ENCODE measurements at regions not wholly inside any gene's neighbourhood (a gene's known extent, or its start where the extent isn't known, plus 50 kb on each side); places are given as distances from the start of the nearest gene placed in this dataset.

GRCh38 chr10:36141856-36142560 lies 499.9 kb upstream of the FZD8 start:
- no peak overlapping the region for H2AFZ ChIP-seq (ENCODE audit: control insufficient read depth, low read depth, low read length)
- TF ChIP-seq RCOR1 (conservative IDR thresholded peaks at IDR 0.05; ENCODE audit: low read depth, low read length) (no peak), CUX1 (IDR thresholded peaks at IDR 0.05; ENCODE audit: insufficient replicate concordance, low read depth, low read length) (no peak), SUZ12 (IDR thresholded peaks at IDR 0.05; ENCODE audit: unreplicated experiment) (no peak), ZNF384 (IDR thresholded peaks at IDR 0.05; ENCODE audit: borderline replicate concordance, low read depth, low read length) (no peak)
- SMC1A ChIA-PET (ENCODE audit: uncharacterized antibody, unreplicated experiment) = no interaction called here
- H3K4me2 ChIP-seq (ENCODE audit: control insufficient read depth, insufficient read depth) = no peak overlapping the region
- H3K27me3 ChIP-seq (replicated peaks in 1 of 2; ENCODE audit: control insufficient read depth in 2 of 2, insufficient read depth in 2 of 2, low read length in 1 of 2) = no peaks in the 10 kb centered on the region
- no peak overlapping the region for H3K4me3 ChIP-seq
- no peaks in the 10 kb centered on the region for H3K36me3 ChIP-seq (ENCODE audit: control insufficient read depth in 2 of 2, insufficient read depth in 2 of 2, low read length in 1 of 2)
- no peak overlapping the region for H3K9ac ChIP-seq (ENCODE audit: control insufficient read depth, insufficient read depth, low read length)
- H3K9me3 ChIP-seq (replicated peaks; ENCODE audit: control insufficient read depth, insufficient read depth, low read length) = no peaks in the 10 kb centered on the region
- intact Hi-C loops (cut with micrococcal nuclease; ENCODE audit: unreplicated experiment) = no loop called here
- RAD21 ChIA-PET (ENCODE audit: unreplicated experiment) = no interaction called here
- no peaks in the 10 kb centered on the region for H3K79me2 ChIP-seq (ENCODE audit: control insufficient read depth, insufficient read depth, low read length)
- no TSS peak for BruUV-seq (replicated peaks)
- H4K20me1 ChIP-seq (ENCODE audit: control insufficient read depth, insufficient read depth) = no peaks in the 10 kb centered on the region
- H3K4me1 ChIP-seq (ENCODE audit: control insufficient read depth, insufficient read depth, low read length) = no peaks in the 10 kb centered on the region
- POLR2A ChIA-PET = no interaction called here
- no peak for FAIRE-seq
- no peak overlapping the region for H3K27ac ChIP-seq (ENCODE audit: control insufficient read depth, insufficient read depth)
- no peak for ATAC-seq
- 36% methylated on average over 7 of the region's 7 CpGs for WGBS (ENCODE audit: insufficient coverage, insufficient replicate concordance, low lambda C conversion rate, missing lambda C conversion rate)
- CTCF ChIA-PET = no interaction called here
- DNase-seq (ENCODE audit: low read depth, low spot score) = no peak
- in situ Hi-C loops (cut with MboI) = no loop called here
